Amniotic epithelial cell (primary cell): ENCODE measurements at regions not wholly inside any gene's neighbourhood (a gene's known extent, or its start where the extent isn't known, plus 50 kb on each side); places are given as distances from the start of the nearest gene placed in this dataset.
"Not testable (repeated sequence)": the region's sequence is repeated elsewhere in the genome, so short reads cannot be mapped to it uniquely, and the experiment has no call there.

Experiments used
- DNase-seq: peaks from one replicate; pipeline ENCODE4 v3.0.0-alpha.2; 2010; ENCODE audit warnings: low read depth

DNA sequence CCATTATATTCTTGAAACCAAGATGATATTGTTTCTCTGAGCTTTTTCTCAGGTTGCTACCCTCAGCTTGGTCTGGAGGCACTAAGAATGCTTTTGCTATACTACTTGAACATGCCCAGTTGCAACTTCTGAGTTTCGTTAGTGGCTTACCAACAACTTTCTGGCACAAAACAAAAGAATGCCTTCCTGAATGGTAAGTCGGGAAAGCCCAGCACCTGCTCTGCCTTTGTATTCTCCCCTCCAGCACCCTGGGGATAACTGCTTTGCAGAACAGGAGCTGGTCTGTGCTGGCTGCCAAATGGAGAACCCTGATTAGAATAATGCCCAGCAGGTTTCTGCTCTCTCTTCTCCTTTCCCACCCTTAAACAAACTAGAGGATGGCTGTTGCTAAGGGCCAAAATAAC is 149.3 kb downstream of the TGFB2 start:
- DNase-seq = no peak

DNA sequence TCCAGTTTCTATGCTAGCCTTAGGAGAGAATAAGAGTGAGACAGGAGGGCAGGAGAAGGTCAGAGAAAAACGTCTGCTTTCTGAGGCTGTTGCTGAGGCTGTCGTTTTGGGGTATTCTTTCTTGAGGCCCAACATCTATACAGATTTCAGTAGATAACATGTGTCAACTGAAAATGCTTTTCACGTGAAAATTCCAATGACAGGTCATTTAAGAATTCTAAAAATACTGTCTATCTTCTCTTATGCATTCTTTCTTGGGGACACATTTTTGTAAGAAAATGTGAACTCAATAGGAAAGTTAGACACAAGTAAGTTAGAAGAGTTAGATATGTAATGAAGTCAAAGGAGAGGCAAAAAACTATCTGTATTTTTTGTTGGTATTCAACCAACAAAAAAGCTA is 150.8 kb downstream of the TGFB2 start:
- DNase-seq = no peak

GRCh38 chr1:218496561-218496960 is 151.4 kb downstream of the TGFB2 start:
- DNase-seq = peak; percentile 100

GRCh38 chr1:218498056-218498938 is 153.2 kb downstream of the TGFB2 start:
- peak; percentile 60 for DNase-seq

DNA sequence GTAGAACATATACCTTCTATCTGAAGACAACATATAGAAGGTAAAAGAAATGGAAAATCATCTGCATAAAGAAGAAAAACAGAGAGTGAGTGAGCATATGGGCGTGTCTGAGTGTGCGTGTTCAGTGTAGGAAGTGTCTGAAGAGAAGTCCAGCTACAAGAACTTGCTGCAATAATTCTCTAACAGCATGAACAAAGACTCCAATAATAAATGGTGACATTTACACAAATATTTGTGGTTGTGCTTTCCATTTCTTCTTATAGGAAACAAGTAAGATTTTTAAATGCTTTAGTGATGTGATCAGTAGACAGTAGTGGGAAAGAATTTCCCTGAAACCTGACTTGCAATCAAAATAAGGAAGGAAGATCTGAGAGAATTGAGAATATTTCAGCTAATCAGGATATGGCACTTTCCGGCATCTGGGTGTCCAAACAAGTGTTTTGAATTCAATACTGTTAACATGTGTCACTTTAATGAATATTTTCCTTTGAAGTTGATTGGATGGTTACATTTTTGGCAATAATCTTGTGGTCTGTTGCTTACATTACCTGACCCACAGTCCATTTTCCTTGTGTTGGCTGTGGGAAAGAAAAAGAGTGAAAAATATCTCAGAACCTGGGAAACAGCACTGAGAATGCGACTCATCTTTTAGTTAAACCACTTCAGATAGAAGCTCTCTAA is 154.0 kb downstream of the TGFB2 start:
- peak; percentile 89 for DNase-seq

DNA sequence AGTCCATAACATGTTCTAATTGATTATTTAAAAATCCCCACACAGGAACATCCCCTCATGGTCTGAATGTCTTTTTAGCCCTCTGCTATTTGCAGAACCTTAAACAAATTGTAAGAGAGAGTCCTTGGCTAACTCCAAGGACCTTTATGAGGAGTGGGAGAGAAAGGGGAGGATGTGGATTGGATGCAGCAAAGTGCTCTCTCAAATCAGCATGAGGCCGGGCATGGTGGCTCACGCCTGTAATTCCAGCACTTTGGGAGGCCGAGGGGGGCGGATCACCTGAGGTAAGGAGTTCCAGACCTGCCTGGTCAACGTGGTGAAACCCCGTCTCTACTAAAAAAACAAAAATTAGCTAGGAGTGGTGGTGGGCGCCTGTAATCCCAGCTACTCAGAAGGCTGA is 154.8 kb downstream of the TGFB2 start:
- DNase-seq = no peak

- DNase-seq = no peak
Measured at GRCh38 chr1:218501161-218501560, 156.0 kb downstream of the TGFB2 start.

DNA sequence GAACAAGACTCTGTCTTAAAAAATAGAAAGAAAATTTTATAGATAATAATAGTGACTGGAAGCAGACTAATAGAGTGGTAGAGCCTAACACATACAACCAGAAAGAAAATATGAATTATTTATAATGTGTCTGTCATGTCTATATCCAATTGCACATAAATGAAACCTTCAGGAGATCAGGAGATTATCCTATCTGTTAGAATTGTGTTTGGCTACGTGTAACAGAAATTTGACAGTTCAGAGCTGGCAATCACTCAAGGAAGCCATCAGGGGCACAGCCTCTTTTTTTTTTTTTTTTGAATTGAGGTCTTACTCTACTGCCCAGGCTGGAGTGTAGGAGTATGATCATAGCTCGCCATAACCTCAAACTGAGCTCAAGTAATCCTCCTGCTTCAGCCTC is 157.2 kb downstream of the TGFB2 start:
- DNase-seq = no peak

DNA sequence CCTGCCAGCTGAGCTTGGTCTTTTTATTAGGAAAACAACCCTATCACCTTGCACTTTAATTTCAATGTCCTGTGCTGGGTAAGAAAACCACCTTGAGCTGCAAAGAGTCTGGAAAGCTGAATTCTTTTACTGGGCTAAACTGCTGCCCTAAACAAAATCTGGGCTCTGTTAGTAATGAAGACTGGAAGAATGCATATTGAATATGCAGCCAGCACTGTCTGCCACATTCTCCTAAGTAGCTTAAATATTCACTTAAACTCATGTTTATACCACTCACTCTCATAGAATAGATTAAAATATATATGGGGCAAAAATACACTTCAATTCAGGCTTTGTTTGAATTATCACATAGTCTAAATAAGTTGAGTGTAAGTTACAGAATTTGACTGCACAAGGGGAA is 158.0 kb downstream of the TGFB2 start:
- no peak for DNase-seq

DNA sequence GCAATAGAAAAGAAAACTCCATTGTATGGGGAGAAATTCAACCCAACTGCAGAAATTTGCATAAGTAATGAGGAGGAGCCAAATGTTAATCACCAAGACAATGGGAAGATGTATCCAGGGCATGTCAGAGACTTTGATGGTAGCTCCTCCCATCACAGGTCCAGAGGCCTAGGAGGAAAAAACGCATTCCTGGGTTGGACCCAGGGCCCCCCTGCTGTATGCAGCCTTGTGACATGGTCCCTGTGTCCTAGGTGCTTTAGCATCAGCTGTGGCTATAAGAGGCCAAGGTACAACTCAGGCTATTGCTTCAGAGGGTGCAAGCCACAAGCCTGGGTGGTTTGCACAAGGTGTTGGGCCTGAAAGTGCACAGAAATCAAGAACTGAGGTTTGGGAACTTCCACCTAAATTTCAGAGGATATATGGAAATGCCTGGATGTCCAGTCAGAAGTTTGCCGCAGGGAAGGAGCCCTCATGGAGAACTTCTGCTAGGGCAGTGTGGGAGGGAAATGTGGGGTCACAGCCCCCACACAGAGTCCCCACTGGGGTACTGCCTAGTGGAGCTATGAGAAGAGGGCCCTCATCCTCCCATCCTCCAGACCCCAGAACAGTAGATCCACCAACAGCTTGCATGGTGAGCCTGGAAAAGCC is 162.3 kb downstream of the TGFB2 start:
- no peak for DNase-seq

- DNase-seq = no peak
Measured at GRCh38 chr1:218510153-218510772, 165.1 kb downstream of the TGFB2 start.

GRCh38 chr1:218513328-218513727 is 168.2 kb downstream of the TGFB2 start:
- DNase-seq = no peak

- DNase-seq = peak; percentile 44
Measured at GRCh38 chr1:218514689-218515088, 169.6 kb downstream of the TGFB2 start.

- no peak for DNase-seq
Measured at GRCh38 chr1:218516526-218516925, 171.4 kb downstream of the TGFB2 start.

DNA sequence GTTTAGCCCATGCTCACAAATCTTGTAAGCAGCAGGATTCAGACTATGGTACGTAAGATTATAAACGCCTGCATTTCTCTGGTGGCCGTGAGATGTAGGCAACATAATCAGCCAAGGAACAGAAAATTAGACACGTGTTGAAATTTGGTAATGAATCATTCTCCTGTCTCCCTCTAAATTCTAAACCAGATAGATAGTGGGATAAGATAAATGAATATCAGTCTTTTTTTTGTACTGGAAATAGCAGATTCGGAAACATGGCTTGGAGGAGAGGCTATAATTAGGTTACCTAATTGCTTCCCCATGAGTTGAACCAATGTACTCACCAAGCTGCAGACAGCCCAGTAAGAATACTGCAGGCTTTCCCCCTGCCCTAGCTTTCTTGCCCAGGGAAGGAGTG is 172.3 kb downstream of the TGFB2 start:
- no peak for DNase-seq

GRCh38 chr1:218518216-218518740 is 173.1 kb downstream of the TGFB2 start:
- no peak for DNase-seq

- not testable (repeated sequence) for DNase-seq
Measured at GRCh38 chr1:218520646-218521045, 175.5 kb downstream of the TGFB2 start.

- peak; percentile 52 for DNase-seq
Measured at GRCh38 chr1:218521414-218522169, 176.5 kb downstream of the TGFB2 start.

DNA sequence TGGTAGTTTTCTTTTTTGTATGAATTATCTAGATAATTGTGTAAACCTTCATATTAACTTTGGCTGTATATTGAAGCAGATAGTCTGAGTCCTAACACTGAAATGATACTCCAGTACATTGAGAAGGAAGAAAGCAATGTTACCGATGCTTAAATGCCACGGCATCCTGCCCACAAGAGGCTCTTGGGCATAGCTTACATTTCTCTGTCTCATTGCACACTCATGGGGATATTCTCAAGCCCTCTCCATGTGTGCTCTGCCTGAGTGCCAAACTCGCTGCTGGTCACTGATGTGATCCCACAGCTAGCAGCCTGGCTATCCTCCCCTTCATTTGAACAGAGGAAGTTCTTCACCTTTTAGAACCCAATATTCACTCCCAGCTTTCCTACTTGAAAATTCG is 179.4 kb downstream of the TGFB2 start:
- DNase-seq = no peak

DNA sequence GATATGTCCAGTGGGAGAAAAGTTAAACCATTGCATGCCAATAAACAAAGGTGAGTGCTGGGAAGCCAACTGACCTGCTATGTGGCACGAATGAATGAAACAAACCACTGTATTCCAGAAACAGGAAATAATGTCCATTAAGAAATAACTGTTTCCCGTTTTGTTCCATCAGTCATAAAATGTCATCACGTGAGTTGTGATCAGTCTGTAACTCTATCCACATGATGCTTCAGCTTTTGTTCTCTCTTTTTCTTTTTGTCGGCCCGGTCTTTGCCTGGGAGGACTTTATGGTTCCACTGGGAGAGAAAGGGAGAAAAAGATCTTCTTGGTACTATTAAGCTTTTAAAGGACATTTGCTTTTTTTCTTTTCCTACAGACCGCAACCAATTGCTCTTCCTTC is 179.9 kb downstream of the TGFB2 start:
- no peak for DNase-seq

- DNase-seq = no peak
Measured at GRCh38 chr1:218525451-218526197, 180.5 kb downstream of the TGFB2 start.
